ENCODE measurements at regions not wholly inside any gene's neighbourhood (a gene's known extent, or its start where the extent isn't known, plus 50 kb on each side); places are given as distances from the start of the nearest gene placed in this dataset.

DNA sequence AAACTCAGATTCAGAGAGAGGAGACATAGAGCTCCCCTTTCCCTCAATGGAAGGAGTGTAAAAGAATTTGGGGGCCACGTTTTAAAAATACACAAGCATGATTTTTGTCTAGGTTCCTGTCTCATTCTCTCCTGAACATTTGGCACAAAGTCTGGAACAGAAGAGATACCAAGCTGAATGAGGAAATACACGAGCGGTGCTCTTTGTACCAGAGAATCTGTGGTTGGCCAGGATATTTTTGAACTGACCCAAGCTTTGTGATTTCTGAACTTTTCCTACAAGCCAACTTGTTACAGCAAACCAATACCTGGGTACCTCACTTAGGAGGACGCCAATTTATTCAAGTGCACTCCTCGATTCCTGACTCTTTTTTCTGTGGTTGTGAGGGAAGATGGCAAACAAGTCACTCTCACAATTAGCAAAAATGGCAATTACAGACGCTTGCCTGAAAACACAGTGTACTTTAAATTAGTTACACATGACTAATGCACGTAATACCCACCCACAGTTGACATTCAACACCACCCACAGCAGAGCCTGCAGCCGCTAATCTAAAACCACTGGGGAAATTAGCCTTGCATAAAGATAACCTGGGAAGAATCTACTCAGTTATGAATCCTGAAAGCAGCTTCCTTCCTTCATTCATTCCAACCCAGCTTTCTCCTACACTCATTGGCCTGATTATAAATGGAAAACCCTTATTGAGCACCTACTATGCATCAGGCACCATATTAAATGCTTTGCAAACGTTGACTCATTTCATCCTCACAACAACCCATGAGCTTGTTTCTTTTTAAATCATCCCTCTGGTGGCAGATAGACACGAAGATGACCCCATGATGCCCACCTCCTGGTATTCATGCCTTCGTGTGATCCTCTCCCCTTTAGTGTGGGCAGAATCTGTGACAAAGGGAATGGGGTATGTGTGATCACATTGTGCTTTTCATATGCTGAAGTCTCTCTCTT is 293.5 kb downstream of the KBTBD8 start:
- DNase-seq = no peak

DNA sequence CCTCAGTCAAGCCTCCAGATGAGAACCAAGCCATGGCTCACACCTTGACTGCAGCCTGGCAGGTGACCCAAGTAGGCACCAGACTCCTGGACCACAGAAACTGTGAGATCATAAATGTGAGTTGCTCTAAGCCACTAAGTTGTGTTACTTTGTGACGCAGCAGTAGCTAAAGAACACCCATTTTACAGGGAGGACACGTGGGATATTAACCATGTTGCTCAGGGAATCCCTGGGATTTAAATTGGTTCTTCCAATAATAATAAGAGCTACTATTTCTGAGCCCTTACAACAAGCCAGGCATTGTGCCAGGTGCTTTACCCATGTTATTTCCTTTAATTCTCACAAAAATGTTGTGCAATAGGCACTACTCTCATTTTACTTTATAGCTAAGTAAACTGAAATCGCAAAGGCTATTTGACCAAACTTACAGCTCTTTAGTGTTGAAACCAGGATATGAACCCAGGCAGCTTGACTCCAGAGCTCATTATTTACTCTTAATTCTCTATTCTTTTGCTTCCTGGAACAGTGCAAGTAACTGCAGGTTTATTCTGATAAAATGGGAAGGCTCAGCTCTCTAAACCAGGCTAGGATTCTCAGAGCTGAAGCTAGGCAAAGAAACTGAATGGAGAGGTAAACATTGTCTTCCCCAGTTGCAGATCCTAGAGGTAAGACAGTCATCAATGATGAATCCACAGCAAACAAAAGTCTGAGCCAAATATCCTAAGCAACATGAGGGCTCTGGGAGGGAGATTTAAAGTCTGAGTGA is 294.4 kb downstream of the KBTBD8 start:
- no peak for DNase-seq

DNA sequence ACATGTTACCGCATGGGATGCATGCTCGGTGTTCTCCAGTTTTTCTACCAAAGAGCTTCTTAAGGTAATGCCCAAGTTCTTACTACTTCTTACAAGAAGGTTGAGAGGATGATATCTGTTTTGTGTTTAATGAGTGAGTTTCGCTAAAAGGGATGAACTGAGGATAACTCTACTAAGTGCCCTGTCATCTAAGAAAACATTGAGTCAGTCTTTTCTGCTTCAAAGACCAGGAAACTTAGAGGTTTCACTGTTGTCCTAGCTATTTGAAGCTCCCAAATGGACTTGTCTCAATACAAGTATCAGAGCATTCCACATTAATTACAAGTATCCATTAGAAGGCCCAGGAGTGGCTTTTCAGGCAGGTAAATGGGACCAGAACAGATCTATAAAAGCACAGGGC is 296.2 kb downstream of the KBTBD8 start:
- no peak for DNase-seq

DNA sequence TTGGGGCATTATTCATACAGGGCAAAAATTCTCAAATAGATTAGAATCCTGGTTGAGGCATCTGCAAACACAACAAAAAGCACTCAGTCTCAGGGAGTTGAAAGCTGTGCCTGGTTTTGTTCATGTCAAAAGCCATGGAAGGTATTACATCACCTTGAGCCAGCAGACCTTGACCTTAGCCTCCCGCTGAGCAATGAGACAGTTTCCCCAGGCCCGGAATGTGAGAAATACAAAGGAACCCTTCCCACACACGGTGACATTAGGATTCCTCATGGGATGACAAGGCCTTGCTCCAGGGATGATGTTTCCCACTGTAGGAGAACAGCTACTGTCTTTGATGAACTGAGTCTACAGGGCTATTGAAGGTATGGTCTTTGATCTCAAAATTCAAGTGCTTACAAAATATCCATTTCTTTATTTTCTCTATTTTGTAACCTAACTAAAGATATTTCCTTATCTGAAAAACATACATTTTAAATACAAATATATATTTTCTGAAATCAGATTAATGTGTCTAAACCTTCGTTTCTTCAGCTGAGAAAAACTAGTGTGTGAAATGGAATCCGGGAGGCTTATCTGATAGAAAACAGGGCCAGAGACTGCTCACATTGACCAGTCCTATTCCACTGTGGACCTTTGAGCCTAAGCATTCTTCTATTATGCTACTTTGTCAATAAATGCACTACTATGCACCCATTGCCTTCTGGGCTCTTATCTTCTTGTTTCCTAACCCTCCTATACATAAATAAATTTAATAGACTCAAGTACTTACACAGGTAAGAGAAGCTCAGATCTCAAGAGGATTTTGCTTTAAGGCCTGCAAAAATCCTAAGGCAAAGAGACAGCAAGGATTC is 298.2 kb downstream of the KBTBD8 start:
- no peak for DNase-seq

DNA sequence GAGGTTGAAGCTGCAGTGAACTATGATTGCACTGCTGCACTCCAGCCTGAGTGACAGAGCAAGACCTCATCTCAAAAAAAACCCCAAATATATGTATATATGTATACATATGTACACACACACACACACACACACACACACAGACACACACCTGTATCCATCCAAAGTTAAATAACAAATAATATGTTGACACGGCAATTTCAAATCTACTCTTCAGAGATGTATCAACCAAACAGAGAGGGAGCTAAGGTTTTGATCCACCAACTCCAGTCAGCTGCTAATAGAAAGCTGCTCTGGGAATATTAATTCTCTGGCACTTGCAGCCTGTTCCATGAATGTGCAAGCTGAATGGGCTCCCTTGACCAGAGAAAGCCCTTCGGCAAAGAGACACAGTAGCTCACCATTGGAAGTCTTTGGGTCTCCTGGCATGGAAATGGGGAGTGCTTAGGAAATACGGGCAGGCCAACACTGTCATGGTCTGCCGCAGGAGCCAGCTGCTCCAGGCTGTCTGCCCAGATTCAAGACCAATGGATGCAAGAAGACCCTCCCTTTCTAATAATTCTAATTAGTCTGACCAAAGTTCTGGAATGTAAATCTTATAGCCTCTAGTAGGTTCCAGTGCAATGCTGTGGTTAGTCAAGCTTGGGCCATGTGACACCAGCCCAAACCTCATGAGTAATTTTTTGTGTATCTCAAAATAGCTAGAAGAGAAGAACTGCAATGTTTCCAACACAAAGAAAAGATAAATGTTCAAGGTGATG is 299.8 kb downstream of the KBTBD8 start:
- DNase-seq = no peak

DNA sequence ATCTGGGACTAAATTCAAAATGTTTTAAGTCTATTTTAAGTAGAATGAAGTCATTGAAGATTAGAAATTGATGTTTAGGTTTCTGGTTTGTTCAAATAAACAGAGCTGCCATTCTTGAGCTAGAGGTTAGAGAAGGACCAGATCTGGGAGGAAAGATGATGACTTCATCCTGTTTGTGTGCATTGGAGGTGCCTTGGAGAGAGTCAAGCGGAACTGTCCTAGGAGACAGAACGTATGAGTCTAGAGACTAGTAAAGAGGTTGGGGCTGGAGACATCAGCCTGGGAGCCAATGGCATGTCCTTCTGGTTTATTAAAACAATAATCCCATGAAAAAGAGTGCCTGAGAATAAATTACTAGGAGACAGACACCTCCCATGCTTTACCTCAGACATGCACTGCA is 303.4 kb downstream of the KBTBD8 start:
- no peak for DNase-seq

DNA sequence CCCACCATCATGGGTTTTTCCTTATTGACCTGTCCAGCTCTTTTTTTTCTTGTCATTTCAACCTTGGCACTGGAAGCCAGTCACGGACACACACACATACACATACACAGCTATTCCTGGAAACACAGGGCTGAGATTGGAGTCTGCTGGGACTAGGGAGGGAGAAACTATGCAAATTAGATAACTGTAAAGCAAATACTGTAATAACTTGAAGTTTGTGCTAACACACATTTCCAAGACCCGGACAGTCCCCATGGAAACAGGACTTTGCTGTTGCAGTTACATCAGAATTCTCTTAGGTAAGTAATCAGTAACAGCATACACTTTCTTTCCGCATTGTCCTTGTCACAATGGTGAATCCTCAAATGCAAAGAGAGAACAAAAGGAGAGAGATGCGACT is 304.4 kb downstream of the KBTBD8 start:
- DNase-seq = no peak

DNA sequence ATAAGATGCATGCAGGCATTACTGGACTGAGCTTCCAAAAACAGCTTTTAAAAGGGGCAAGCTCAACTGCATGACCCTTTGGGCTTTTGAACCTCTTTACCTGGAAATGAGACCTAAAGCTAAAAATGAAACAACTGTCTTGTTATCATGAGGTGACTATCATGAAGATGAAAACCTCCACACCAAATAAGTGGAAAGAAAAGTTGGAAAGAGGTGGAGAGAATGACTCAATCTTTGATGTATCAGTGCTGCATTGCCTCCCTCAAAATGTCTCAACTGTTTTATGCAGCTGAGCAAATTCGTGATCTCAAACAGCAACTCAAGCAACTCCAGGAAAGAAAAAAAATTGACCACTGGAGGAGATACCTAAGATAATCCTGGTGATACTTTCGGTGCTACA is 307.1 kb downstream of the KBTBD8 start:
- no peak for DNase-seq

DNA sequence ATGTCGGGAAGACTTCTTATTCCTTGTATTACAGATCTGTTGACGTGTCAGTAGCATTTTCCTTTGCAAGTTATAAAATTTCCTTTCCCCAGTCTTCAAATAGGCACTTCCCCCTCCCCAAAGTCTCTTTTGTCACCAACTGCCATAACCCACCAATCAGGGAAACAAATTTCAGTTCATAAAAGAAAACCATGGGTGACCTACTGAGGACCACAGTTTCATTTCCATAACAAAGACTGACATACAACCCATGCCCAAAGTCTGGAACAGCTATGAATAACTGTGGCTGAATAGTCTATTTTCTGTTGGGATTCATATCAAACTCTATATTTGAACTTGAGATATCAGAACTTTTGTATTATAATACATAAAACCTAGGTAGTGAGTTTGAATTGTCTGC is 307.8 kb downstream of the KBTBD8 start:
- no peak for DNase-seq

DNA sequence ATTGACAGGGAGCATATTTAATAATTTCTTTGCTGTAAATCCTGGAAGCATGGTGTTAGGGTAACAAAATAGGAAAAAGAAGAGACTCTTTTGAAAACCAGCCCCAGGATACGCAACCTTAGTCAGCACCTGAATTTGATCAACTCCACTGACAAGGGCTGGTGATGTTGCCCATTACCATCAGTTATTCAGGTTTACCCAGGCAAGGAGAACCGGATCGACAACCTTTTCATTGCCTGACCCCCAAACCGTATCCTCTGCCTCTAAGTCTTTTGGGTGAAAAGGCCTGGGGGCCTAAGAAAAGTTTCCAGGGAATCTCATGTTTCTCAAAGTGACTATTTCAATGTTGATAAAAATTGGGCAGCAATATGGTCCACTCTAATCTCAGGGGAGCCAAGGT is 313.3 kb downstream of the KBTBD8 start:
- DNase-seq = no peak

DNA sequence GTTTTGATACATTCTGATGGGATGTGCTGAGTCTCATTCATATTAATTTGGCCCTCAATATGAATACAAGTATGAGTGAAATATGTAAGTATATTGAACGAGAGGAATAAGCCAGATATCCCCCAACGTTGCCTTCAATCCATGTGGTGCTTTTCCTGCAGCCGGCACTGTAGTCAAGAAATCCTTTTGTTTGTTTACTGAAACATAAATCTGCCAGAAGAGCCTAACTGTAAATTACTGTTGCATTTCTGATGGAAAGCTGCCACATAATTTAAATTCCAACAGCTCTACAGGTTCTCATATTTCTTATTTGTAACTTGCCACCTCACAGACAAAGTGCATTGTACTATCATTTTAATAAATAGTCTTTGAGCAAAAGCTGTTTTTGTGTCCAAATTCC is 314.0 kb downstream of the KBTBD8 start:
- DNase-seq = peak; percentile 5

DNA sequence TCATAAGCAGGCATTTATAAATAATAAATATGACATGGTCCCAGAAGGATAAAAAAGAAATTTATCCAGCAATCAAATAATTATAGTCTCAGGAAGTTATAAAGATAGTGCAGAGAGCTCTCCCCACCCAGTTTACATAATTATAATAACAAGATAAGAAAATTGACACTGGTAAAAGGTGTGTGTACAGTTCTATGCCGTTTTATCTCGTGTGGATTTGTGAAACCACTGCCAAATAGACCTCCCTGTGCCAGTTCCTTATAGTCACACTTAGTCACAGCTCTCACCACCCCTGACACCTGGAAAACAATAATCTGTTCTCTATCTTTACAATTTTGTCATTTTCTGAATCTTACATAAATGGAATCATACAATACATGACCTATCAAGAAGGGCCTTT is 320.1 kb downstream of the KBTBD8 start:
- DNase-seq = no peak

DNA sequence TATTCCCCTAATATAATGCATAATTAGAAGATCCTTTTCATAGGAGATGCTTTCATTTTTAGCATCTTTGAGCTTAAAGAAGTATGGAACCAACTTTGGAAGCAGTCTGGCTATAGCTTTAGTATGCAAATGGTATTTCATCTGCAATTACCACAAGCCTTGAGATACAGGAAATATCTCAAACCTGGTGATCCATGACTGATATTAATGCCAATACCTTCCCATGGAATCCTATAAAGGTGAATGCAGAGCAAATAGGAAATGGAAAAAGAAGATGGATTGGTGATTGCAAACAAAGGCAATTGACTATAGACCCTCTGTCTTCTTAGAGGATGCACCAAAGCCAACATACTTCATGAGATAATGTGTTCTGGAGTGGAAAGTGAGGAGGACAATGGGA is 326.4 kb downstream of the KBTBD8 start:
- DNase-seq = no peak
